NCI-H526 (cell line): ENCODE measurements at regions not wholly inside any gene's neighbourhood (a gene's known extent, or its start where the extent isn't known, plus 50 kb on each side); places are given as distances from the start of the nearest gene placed in this dataset.

Source experiments
- DNase-seq, 2 experiments: peaks; one replicate each; lab custom pipeline; 2025; lab: John Stamatoyannopoulos, UW

DNA sequence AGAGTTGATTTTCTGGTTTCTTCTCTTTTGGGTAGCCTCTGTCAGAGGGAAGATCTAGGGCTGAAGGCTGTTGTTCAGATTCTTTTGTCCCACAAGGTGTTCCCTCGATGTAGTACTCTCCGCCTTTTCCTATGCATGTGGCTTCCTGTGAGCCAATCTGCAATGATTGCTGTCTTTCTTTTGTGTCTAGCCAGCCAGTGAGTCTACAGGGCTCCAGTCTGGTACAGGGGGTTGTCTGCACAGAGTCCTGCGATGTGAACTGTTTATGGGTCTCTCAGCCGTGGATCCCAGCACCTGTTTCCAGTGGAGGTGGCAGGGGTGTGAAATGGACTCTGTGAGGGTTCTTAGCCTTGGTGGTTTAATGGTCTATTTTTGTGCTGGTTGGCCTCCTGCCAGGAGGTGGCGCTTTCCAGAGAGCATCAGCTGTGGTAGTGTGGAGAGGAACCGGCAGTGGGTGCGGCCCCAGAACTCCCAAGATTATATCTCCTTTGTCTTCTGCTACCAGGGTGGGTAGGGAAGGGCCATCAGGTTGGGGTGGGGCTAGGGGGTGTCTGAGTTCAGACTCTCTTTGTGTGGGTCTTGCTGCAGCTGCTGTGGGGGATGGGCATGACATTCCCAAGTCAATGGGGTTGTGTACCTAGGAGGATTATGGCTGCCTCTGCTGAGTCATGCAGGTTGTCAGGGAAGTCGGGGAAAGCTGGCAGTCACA, 81.3 kb upstream of the C21orf91 start:
- no peak for DNase-seq

DNA sequence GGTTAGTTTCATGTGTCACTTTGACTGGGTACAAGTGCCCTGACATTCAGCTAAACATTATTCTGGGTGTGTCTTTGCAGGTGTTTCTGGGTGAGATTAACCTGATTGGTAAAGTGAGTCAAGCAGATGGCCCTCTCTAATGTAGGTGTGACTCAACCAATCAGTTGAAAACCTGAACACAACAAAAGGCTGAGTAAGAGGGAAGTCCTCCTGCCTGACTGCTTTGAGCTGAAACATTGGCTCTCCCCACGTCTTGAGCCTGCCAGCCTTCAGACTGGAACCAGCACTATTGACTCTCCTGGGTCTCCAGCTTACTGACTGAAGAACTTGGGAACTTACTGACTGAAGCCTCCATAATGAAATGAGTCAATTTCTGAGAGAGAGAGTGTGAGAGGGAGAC, 70.0 kb upstream of the C21orf91 start:
- no peak for DNase-seq

- no peak for DNase-seq
Measured at GRCh38 chr21:17869115-17869514, 50.0 kb upstream of the C21orf91 start.
